T-helper 1 cell treated with Interleukin-12 subunit alpha and Interleukin-12 subunit beta and Interleukin-4 antibody, amounts not matched to agents 30 μg/mL and 1 μg/mL, for 36 hours (primary cell): ENCODE measurements at regions not wholly inside any gene's neighbourhood (a gene's known extent, or its start where the extent isn't known, plus 50 kb on each side); places are given as distances from the start of the nearest gene placed in this dataset.

Experiments used
- H3K27ac Mint-ChIP-seq: one replicate; pipeline ENCODE4 v1.8.0; 2021; ENCODE audit warnings: mild to moderate bottlenecking, mixed read lengths
- H3K27me3 Mint-ChIP-seq: one replicate; pipeline ENCODE4 v1.8.0; 2021; ENCODE audit warnings: low read depth, mixed read lengths
- H3K36me3 Mint-ChIP-seq: one replicate; pipeline ENCODE4 v1.8.0; 2021; ENCODE audit warnings: low read depth, mixed read lengths
- H3K4me1 Mint-ChIP-seq: one replicate; pipeline ENCODE4 v1.8.0; 2021; ENCODE audit warnings: low read depth, mixed read lengths
- H3K4me3 Mint-ChIP-seq: one replicate; pipeline ENCODE4 v1.8.0; 2021; ENCODE audit warnings: mild to moderate bottlenecking, moderate library complexity, mixed read lengths
- H3K9me3 Mint-ChIP-seq: one replicate; pipeline ENCODE4 v1.8.0; 2021; ENCODE audit warnings: mixed read lengths

GRCh38 chr1:168811176-168811575 lies 82.2 kb upstream of the DPT start:
- Mint-ChIP-seq H3K36me3 (no peaks in the 10 kb centered on the region), H3K9me3 (no peaks in the 10 kb centered on the region), H3K4me1 (no peaks in the 10 kb centered on the region), H3K27me3 (peaks cover 7% of the 10 kb centered on the region), H3K4me3 (no peak overlapping the region), H3K27ac (no peak overlapping the region)

- Mint-ChIP-seq H3K27me3 (peaks cover 3% of the 10 kb centered on the region), H3K27ac (no peak overlapping the region), H3K4me1 (peaks cover 2% of the 10 kb centered on the region), H3K4me3 (no peak overlapping the region), H3K36me3 (no peaks in the 10 kb centered on the region), H3K9me3 (no peaks in the 10 kb centered on the region)
Measured at GRCh38 chr1:168819668-168820067, 90.7 kb upstream of the DPT start.

DNA sequence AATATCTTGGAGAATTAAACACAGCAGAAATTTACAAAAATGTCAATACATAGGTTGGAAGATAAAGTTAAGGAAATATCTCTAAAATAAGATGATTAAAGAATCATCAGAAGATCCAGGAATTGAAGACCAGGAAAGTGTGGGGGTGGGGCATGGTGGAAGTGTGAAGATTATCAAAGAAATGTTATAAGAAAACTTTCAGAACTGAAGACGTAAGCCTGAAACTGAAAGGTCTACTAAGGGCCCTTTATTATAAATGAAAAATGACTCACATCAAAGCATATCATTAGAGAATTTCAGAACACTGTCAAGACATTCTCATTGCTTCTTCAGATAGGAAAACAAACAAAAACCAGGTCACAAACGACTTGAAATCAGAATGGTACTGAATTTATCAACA lies 92.4 kb upstream of the DPT start:
- Mint-ChIP-seq H3K4me3 (no peak overlapping the region), H3K27me3 (no peaks in the 10 kb centered on the region), H3K9me3 (no peaks in the 10 kb centered on the region), H3K27ac (no peak overlapping the region), H3K4me1 (peaks cover 2% of the 10 kb centered on the region), H3K36me3 (no peaks in the 10 kb centered on the region)

DNA sequence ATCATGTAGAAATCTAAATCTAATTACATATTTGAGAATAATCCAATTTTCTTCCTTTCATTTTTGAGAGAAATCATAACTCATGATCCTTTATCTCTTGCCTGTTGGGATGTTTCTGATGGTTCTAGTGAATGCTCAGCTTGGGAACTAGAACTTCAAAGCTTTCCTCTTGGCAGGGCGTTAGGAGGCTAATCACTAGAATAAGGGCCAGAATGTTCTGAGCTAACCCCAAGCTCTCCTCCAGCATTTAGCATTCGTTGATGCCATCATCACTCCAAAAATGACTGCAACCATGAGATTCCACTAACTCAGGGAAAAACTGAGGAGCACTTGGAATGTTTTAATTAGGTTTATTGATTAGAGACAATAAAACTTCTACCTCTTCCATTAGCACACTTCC lies 93.9 kb upstream of the DPT start:
- no peaks in the 10 kb centered on the region for H3K9me3 Mint-ChIP-seq
- no peaks in the 10 kb centered on the region for H3K36me3 Mint-ChIP-seq
- no peak overlapping the region for H3K27ac Mint-ChIP-seq
- no peaks in the 10 kb centered on the region for H3K27me3 Mint-ChIP-seq
- no peak overlapping the region for H3K4me3 Mint-ChIP-seq
- H3K4me1 Mint-ChIP-seq = peaks cover 2% of the 10 kb centered on the region

DNA sequence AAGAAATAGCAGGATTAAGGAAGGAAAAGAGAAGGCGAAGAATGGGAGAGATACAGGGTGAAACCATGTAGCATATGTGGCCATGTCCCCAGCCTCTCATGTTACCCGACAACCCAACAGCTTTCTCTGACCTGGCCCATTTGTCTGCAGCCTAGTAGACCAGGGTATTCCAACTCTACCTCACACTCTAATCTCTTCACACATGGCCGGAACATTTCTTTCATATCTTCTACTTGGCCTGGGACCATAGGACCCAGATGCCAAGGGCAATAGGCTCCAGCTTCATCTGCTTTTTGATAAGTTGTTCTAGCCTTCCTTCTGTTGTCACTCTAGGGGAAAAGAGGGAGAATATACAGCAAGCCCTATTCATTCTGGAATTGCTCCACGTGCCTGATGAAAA lies 95.0 kb upstream of the DPT start:
- H3K27me3 Mint-ChIP-seq = no peaks in the 10 kb centered on the region
- H3K9me3 Mint-ChIP-seq = no peaks in the 10 kb centered on the region
- H3K4me1 Mint-ChIP-seq = peaks cover 2% of the 10 kb centered on the region
- H3K36me3 Mint-ChIP-seq = no peaks in the 10 kb centered on the region
- H3K4me3 Mint-ChIP-seq = no peak overlapping the region
- H3K27ac Mint-ChIP-seq = no peak overlapping the region

- peaks cover 2% of the 10 kb centered on the region for H3K4me1 Mint-ChIP-seq
- no peaks in the 10 kb centered on the region for H3K27me3 Mint-ChIP-seq
- no peaks in the 10 kb centered on the region for H3K9me3 Mint-ChIP-seq
- H3K4me3 Mint-ChIP-seq = no peak overlapping the region
- no peak overlapping the region for H3K27ac Mint-ChIP-seq
- no peaks in the 10 kb centered on the region for H3K36me3 Mint-ChIP-seq
Measured at GRCh38 chr1:168824418-168825065, 95.5 kb upstream of the DPT start.

DNA sequence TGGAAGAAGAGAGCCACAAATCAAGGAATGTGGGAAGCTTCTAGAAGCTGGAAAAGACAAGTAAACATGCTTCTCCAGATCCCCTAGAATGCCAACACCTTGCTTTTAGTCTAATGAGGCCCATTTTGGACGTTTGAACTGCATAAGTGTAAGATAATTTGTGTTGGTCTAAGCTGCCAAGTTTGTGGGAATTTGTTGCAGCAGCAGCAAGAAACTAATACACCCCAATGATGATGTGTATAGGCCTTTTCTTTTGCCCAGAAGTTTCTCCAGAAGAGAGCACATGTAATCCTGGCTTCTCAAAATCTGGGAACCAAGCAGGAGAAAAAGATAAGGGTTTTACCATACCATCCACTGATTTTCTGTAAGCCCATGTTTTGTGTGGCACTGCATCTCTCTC lies 96.1 kb upstream of the DPT start:
- H3K4me3 Mint-ChIP-seq = no peak overlapping the region
- H3K27ac Mint-ChIP-seq = no peak overlapping the region
- H3K36me3 Mint-ChIP-seq = no peaks in the 10 kb centered on the region
- peaks cover 2% of the 10 kb centered on the region for H3K4me1 Mint-ChIP-seq
- H3K27me3 Mint-ChIP-seq = no peaks in the 10 kb centered on the region
- no peaks in the 10 kb centered on the region for H3K9me3 Mint-ChIP-seq

GRCh38 chr1:168825820-168826219 lies 96.8 kb upstream of the DPT start:
- no peak overlapping the region for H3K27ac Mint-ChIP-seq
- H3K4me3 Mint-ChIP-seq = no peak overlapping the region
- H3K9me3 Mint-ChIP-seq = no peaks in the 10 kb centered on the region
- H3K27me3 Mint-ChIP-seq = no peaks in the 10 kb centered on the region
- peaks cover 2% of the 10 kb centered on the region for H3K4me1 Mint-ChIP-seq
- H3K36me3 Mint-ChIP-seq = no peaks in the 10 kb centered on the region

DNA sequence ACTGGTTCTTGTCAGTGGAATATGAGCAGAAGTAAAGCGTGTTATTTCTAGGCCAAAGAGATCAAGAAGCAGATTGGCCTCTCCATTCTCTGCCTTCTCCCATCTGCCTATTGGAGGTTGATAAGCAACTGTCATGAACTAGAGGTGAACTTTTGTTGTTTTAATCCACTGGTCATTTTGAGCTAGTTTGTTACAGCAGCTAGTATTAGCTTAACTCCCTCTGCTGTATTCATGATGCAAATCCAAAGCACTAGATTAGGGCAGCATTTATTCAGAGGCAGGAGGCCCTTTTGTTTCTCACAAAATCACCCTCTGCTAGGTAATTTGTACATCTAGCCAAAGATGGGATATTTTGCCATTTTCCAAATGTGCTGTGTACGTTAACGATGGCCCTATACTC lies 97.3 kb upstream of the DPT start:
- H3K9me3 Mint-ChIP-seq = no peaks in the 10 kb centered on the region
- no peaks in the 10 kb centered on the region for H3K36me3 Mint-ChIP-seq
- H3K27ac Mint-ChIP-seq = no peak overlapping the region
- peaks cover 1% of the 10 kb centered on the region for H3K4me1 Mint-ChIP-seq
- peaks cover 1% of the 10 kb centered on the region for H3K27me3 Mint-ChIP-seq
- no peak overlapping the region for H3K4me3 Mint-ChIP-seq

DNA sequence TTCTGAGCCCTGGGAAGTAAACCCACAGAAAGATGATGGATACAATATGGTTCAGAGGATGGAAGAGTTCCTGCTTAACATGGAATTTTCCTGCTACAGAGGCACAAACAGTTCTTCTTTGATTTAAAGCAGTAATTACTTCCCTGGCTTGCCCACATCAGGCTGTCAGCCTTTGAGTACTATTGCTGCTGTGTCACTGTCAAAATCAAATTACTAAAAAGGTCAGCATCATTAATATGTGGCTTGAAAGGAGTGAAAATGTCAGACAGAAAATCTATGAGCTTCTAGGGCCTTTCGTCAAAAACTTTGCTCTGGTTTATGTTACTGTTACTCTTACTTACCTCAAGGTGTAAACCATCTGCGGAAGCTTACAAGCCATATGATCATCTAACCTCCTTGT lies 98.6 kb upstream of the DPT start:
- Mint-ChIP-seq H3K36me3 (no peaks in the 10 kb centered on the region), H3K9me3 (no peaks in the 10 kb centered on the region), H3K4me1 (no peaks in the 10 kb centered on the region), H3K27ac (no peak overlapping the region), H3K4me3 (no peak overlapping the region), H3K27me3 (peaks cover 4% of the 10 kb centered on the region)

GRCh38 chr1:168829876-168830275 lies 100.9 kb upstream of the DPT start:
- Mint-ChIP-seq H3K27me3 (peaks cover 4% of the 10 kb centered on the region), H3K9me3 (no peaks in the 10 kb centered on the region), H3K27ac (no peak overlapping the region), H3K4me1 (peaks cover 6% of the 10 kb centered on the region), H3K36me3 (no peaks in the 10 kb centered on the region), H3K4me3 (no peak overlapping the region)

GRCh38 chr1:168830562-168830961 lies 101.6 kb upstream of the DPT start:
- H3K27me3 Mint-ChIP-seq = peaks cover 4% of the 10 kb centered on the region
- peaks cover 6% of the 10 kb centered on the region for H3K4me1 Mint-ChIP-seq
- H3K36me3 Mint-ChIP-seq = no peaks in the 10 kb centered on the region
- no peaks in the 10 kb centered on the region for H3K9me3 Mint-ChIP-seq
- H3K4me3 Mint-ChIP-seq = no peak overlapping the region
- H3K27ac Mint-ChIP-seq = no peak overlapping the region

DNA sequence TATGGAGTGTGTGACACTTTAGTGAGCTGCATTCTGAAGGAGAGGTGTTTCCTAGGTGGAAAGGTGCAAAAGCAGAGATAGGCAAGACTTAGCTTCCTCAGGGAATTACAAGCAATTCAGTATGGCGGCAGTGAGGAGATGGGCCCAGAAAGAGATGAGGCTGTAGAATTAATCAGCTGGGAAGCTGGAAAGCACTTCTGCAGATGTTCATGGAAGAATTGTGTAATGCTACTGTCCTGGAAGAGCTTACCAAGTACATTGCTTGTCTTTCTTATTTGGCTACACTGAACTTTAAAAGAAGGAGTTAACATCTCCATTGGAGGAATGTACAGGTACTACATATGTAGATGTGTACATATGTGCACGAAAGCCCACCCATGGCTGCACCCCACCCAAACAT lies 103.7 kb upstream of the DPT start:
- H3K4me1 Mint-ChIP-seq = peaks cover 6% of the 10 kb centered on the region
- H3K4me3 Mint-ChIP-seq = no peak overlapping the region
- H3K27me3 Mint-ChIP-seq = peaks cover 4% of the 10 kb centered on the region
- H3K36me3 Mint-ChIP-seq = no peaks in the 10 kb centered on the region
- H3K9me3 Mint-ChIP-seq = no peaks in the 10 kb centered on the region
- H3K27ac Mint-ChIP-seq = no peak overlapping the region

DNA sequence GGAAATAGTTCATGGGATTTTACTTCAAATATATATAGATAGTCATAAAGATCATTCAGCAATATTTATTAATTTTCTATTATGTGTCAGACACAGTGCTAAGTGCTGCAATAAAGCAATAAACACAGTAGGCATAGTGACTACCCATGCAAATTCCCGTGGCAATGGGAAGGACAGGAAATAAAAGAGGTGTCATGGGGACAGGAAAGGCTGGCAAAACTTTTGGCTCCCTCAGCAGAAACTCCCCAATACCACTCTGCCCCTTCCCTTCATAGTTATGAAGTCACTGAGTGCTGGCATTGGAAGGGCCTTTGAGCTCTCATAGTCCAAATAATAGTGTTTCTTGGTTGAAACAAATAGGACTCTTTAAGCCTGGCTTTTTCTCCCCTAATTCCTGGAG lies 104.4 kb upstream of the DPT start:
- H3K9me3 Mint-ChIP-seq = no peaks in the 10 kb centered on the region
- no peak overlapping the region for H3K27ac Mint-ChIP-seq
- H3K4me1 Mint-ChIP-seq = peaks cover 6% of the 10 kb centered on the region
- H3K27me3 Mint-ChIP-seq = peaks cover 4% of the 10 kb centered on the region
- no peak overlapping the region for H3K4me3 Mint-ChIP-seq
- H3K36me3 Mint-ChIP-seq = no peaks in the 10 kb centered on the region

DNA sequence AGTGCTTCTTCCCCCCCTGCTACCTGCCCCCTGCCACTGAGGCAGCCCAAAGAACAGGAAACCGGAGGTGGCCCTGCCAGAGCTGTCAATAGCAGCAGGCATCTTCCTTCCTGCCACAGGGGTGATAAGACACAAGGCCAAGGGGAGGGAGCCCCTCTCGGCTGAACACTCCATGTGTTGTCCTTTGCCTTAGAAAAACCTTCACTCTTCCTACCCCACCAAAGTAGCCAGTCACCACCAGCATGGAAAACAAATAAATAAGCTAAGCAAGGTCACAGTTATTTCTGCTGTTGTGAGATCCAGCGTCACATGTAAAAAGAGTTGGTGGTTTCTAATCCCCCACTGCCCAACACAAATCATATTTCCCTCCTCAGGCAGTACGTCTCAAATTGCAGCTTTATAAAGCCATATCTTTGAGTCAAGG lies 104.8 kb upstream of the DPT start:
- no peak overlapping the region for H3K4me3 Mint-ChIP-seq
- no peaks in the 10 kb centered on the region for H3K9me3 Mint-ChIP-seq
- no peak overlapping the region for H3K27ac Mint-ChIP-seq
- H3K4me1 Mint-ChIP-seq = peaks cover 6% of the 10 kb centered on the region
- H3K27me3 Mint-ChIP-seq = peaks cover 4% of the 10 kb centered on the region
- H3K36me3 Mint-ChIP-seq = no peaks in the 10 kb centered on the region
